Kidney (tissue), 13 donors: ENCODE measurements at regions not wholly inside any gene's neighbourhood (a gene's known extent, or its start where the extent isn't known, plus 50 kb on each side); places are given as distances from the start of the nearest gene placed in this dataset.

Experiments used
- DNase-seq, 5 donors: peaks; one replicate each; pipeline ENCODE4 v3.0.0-alpha.2; 2013 to 2020
- FAIRE-seq: peaks from 2 replicates; lab custom pipeline; 2012; peaks lifted over from hg19 to GRCh38; lab: Jason Lieb, UNC
- H3K27ac ChIP-seq, 2 donors: one replicate each; pipeline ENCODE4 v1.7.0; 2013; ENCODE audit warnings: low read depth in 2 of 2, low read length in 2 of 2, inconsistent platforms in 1 of 2
- H3K27me3 ChIP-seq: one replicate; pipeline ENCODE4 v1.7.1; 2013; ENCODE audit warnings: low read length, inconsistent platforms; ENCODE audit not compliant: control insufficient read depth, insufficient read depth
- H3K36me3 ChIP-seq, 3 donors: one replicate each; pipeline versions ENCODE4 v1.7.0 to v1.7.1; 2013; ENCODE audit warnings: low read length in 3 of 3, control low read depth in 1 of 3, inconsistent platforms in 1 of 3; ENCODE audit not compliant: insufficient read depth in 3 of 3, control insufficient read depth in 2 of 3
- H3K4me1 ChIP-seq, 3 donors: one replicate each; pipeline versions ENCODE4 v1.7.0 to v1.7.1; 2013; ENCODE audit warnings: low read length in 3 of 3, inconsistent platforms in 1 of 3, low read depth in 1 of 3; ENCODE audit not compliant: control insufficient read depth in 2 of 3, insufficient read depth in 2 of 3
- H3K4me3 ChIP-seq, 3 donors: one replicate each; pipeline versions ENCODE4 v1.7.0 to v1.8.1; 2013; ENCODE audit warnings: low read length in 3 of 3, control low read depth in 1 of 3, inconsistent platforms in 1 of 3
- H3K9ac ChIP-seq, 3 donors: one replicate each; pipeline versions ENCODE4 v1.7.0 to v1.7.1; 2013; ENCODE audit warnings: low read length in 3 of 3, control low read depth in 1 of 3, inconsistent platforms in 1 of 3
- H3K9me3 ChIP-seq, 3 donors: one replicate each; pipeline versions ENCODE4 v1.7.0 to v1.7.1; 2013; ENCODE audit warnings: low read length in 3 of 3, control low read depth in 1 of 3, inconsistent platforms in 1 of 3; ENCODE audit not compliant: control insufficient read depth in 2 of 3, insufficient read depth in 1 of 3
- CTCF ChIP-seq: IDR thresholded peaks from 3 replicates; pipeline ENCODE4 v1.5.1; 2012; ENCODE audit warnings: mild to moderate bottlenecking, moderate library complexity, borderline replicate concordance; ENCODE audit not compliant: insufficient read depth; ENCODE audit errors: extremely low read depth
- intact Hi-C: fragments of 100-400 bp; cut with DNase I; formaldehyde crosslinking; loops from one replicate; pipeline ENCODE4 v1.11.1; 2022
- donor health status: control.
- donor health status: control.
- donor health status: control.
- donor health status: control.
- donor health status: control.
- donor health status: DM: yes; HTN: yes; CAD: no.
- donor health status: Normal renal cell carcinoma (clear cell type).

- Histone ChIP-seq H3K9me3 (no peaks in the 10 kb centered on the region), H3K36me3 (no peaks in the 10 kb centered on the region), H3K4me1 (peaks cover 0 to 5% (median 0%) of the 10 kb centered on the region in 3 donors), H3K4me3 (peak overlapping the region; percentile 33 to 65 (median 56)), H3K27me3 (peaks cover 20% of the 10 kb centered on the region), H3K27ac (no peak overlapping the region), H3K9ac (peak overlapping the region in 2 of 3 donors; percentile 24 to 32)
- intact Hi-C loops, result no loop called here
- DNase-seq (peak; percentile 85 to 94 (median 91)), FAIRE-seq (no peak)
- TF ChIP-seq CTCF, result peak; percentile 35
Measured at GRCh38 chr6:27687154-27688013, 214.5 kb upstream of the ZNF184 start.

- FAIRE-seq (no peak), DNase-seq (no peak)
- TF ChIP-seq CTCF, result no peak
- Histone ChIP-seq H3K9ac (no peak overlapping the region), H3K27me3 (peaks cover 38% of the 10 kb centered on the region), H3K36me3 (no peaks in the 10 kb centered on the region), H3K4me3 (no peak overlapping the region), H3K4me1 (peaks cover 0 to 5% (median 0%) of the 10 kb centered on the region in 3 donors), H3K9me3 (peaks cover 0 to 7% (median 0%) of the 10 kb centered on the region in 3 donors), H3K27ac (no peak overlapping the region)
- intact Hi-C loops, result no loop called here
Measured at GRCh38 chr6:27685279-27685678, 212.4 kb upstream of the ZNF184 start.

DNA sequence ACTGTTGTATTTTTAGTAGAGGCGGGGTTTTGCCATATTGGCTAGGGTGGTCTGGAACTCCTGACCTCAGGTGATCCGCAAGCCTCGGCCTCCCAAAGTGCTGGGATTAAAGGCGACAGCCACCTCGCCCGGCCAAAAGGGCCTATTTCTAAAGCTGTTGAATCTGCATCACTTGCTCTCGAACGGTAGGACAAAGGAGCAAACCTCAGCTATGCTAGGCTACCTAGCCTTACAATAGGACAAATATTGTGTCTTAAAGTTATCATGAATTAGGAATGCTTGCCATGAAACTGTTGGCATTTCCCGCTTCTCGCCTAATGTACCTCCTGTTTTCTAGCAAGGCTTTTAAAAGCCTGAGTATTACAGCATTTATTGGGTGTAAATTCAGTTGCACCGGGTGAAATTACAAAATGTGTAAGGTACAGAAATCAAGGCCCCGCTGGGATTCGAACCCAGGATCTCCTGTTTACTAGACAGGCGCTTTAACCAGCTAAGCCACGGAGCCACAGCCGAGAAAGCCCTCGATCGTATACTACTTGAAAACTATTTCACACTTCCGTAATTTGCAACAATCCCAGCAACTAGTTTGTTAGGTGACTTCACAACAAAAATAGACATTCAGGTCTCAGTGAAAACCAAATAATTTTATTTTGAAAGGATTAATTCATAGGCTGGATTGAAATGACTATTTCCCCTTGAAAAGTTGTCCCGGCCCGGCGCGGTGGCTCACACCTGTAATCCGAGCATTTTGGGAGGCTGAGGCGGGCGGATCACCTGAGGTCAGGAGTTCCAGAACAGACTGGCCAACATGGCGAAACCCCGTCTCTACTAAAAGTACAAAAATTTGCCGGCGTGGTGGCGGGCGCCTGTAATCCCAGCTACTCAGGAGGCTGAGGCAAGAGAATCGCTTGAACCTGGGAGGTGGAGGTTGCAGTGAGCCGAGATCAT, 211.6 kb upstream of the ZNF184 start:
- peaks cover 46% of the 10 kb centered on the region for H3K27me3 ChIP-seq

More for the DNA sequence above, 211.6 kb upstream of the ZNF184 start:
- no peaks in the 10 kb centered on the region for H3K36me3 ChIP-seq
- TF ChIP-seq CTCF, result no peak
- intact Hi-C loops, result no loop called here
- DNase-seq (peak in 3 of 5 donors; percentile 51 to 66 (median 62)), FAIRE-seq (no peak)
- no peak overlapping the region for H3K27ac ChIP-seq
- H3K9me3 ChIP-seq, result peaks cover 0 to 7% (median 0%) of the 10 kb centered on the region in 3 donors
- H3K9ac ChIP-seq, result no peak overlapping the region
- H3K4me1 ChIP-seq, result peaks cover 0 to 5% (median 0%) of the 10 kb centered on the region in 3 donors
- H3K4me3 ChIP-seq, result no peak overlapping the region
